ENCODE measurements at regions not wholly inside any gene's neighbourhood (a gene's known extent, or its start where the extent isn't known, plus 50 kb on each side); places are given as distances from the start of the nearest gene placed in this dataset.

DNA sequence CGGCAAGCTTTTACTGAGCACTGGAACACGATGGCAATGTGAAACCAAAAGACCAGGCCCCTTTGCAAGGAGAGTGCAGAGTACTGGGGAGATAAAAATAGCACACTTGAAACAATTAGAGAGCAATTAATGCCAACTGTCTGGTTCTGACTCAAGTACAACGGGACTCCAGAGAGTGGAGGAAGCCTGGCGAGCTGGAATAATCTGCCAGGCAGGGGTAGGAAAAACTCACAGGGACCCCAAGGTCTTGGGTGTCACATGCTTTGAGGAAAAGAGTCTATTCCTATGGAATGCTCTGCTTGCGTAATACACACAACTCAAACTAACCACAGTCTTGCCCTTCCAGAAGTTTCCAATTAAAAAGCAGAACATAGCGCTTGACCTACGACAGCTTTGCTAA is 113.0 kb upstream of the CLMP start:
- no peak for DNase-seq (ENCODE audit: low read depth, low spot score)
- no peak overlapping the region for H3K4me3 ChIP-seq (ENCODE audit: low read length)

DNA sequence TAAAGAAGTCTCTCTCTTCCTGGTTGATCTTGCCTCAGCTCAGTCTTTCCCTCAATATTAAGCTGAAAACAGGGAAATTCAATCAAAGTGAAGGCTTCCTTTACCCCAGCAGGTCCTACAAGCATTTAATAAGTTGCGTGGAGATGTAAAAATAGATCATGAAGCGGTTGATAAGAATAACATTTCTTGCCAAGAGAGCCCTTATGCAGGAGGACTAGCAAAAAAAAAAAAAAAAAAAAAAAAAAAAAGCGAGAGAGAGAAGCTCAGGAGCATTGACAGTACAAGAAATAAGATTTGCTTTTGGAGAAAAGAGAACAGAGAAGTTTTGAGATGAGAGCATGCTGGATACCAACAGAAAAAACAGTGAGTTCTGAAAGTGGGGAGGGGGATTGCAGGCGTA is 112.2 kb upstream of the CLMP start:
- H3K4me3 ChIP-seq (ENCODE audit: low read length): no peak overlapping the region
- no peak for DNase-seq (ENCODE audit: low read depth, low spot score)

DNA sequence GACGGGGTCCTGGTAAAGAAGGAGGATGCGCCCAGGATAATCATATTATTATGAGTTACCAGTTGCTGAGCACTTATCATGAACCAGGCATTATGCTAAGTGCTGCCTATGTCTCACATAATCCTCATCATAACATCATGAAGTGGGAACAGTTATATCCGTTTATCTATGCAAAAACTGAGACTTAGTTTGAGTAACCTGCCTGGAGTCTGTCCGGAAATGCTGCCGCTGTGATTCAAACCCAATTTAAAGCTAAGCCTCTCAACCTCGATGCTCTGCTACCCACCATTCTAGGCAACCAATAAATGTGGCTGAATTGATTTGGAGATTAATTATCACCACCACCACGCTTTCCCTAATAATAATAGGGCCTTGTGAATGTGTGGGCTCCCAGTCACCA is 111.5 kb upstream of the CLMP start:
- DNase-seq (ENCODE audit: low read depth, low spot score): no peak
- H3K4me3 ChIP-seq (ENCODE audit: low read length): no peak overlapping the region

DNA sequence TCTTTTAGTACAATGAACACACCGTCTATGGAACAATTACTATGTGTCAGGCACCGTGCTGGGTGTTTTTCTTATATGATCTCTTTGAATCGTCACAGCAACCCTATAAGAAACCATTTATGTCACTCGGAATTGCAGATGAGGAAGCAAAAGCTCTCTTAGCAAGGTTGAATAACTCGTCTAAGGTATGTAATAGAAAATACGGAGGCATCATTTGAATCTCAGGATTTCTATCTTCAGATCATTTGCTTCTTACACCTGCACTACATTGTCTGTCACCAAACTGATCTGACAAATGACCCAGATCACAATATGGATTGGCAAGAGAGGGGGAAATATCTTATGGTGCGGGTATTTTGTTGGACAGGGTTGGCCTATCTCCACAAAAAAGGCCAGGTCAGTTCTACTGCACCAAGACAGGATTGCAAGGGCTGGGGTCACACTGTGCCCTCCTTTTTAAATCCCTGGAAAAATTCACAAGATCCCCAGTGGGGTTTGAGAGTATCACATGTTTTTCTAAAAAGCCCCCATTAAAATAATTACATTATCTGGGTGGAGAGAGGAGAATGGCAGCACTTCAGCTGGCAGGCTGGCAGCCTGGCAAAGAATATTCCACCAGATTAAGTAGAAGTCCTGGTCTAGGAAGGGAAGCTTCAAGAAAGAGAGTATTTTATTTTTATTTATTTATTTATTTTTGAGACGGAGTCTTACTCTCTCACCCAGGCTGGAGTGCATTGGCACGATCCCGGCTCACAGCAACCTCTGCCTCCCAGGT is 110.7 kb upstream of the CLMP start:
- no peak overlapping the region for H3K4me3 ChIP-seq (ENCODE audit: low read length)
- no peak for DNase-seq (ENCODE audit: low read depth, low spot score)

DNA sequence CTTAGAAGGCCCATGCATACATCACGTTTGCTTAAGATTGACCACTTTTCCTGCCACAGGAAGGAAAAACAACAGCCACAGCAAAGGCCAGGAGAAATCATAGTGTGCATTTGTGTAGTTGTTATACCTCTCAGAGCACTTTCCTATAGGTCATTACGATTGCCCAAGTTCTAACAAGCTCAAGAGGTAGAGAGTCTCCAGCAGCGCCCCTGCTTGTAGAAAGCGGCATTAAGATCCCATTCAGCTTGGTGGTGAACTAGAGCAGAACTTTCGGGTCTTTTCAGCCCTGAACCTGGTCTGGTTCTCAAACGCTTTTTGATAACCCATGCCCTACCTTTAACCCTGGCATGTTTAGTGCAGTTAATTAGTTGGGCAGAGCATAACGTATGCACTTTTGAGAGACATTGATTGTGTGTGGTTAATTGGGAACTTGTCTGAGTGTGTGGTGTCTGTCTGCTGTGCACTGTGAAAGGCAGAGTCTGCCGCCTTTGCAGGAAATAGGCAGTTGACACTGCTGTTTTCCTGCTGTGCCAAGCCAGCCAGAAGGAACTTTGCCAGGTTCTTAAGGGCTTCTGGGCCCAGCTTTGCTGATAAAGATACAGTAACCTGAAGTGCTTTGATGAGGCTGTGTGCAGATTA is 109.9 kb upstream of the CLMP start:
- no peak for DNase-seq (ENCODE audit: low read depth, low spot score)

DNA sequence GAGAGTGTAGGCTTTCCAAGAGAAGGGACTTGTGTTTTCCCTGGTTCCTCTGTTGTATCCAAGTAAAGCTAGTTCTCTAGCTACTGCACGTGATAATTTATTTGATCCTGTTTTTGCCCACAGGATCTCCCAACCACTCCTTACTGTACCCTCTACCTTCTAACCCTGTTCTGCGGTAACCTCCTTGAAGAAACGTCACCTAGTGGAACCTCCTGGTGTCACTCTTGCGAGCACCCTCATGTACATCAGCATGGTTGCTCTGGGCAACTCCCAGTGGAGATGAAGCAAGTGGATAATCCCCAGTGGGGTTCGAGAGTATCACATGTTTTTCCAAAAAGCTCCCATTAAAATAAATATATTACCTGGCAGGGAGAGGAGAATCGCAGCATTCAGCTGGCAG is 108.9 kb upstream of the CLMP start:
- no peak overlapping the region for H3K4me3 ChIP-seq (ENCODE audit: low read length)
- DNase-seq (ENCODE audit: low read depth, low spot score): peak; percentile 24

More for the DNA sequence above, 109.9 kb upstream of the CLMP start:
- H3K4me3 ChIP-seq (ENCODE audit: low read length): no peak overlapping the region

DNA sequence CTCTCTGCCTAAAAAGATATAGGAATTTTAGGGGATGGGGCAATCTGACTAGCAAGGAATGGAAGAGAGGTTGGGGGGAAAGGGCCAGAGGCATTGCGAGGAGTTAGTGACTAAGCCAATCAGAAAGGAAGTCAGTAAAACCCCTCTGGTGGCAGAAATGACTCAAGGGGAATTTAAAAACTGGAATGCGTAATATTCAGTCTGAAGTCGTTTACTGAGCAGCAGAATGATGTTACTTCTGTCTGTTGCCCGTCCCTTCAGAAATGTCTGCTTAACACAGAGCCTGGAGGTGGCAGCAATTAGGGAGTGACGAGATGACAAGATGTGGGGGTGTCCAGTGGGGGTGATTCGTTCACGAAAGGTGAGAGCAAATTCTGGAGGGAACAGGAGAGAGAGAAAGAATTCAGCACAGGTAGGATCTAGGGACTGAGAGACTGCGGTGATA is 107.7 kb upstream of the CLMP start:
- no peak overlapping the region for H3K4me3 ChIP-seq (ENCODE audit: low read length)
- DNase-seq (ENCODE audit: low read depth, low spot score): no peak

DNA sequence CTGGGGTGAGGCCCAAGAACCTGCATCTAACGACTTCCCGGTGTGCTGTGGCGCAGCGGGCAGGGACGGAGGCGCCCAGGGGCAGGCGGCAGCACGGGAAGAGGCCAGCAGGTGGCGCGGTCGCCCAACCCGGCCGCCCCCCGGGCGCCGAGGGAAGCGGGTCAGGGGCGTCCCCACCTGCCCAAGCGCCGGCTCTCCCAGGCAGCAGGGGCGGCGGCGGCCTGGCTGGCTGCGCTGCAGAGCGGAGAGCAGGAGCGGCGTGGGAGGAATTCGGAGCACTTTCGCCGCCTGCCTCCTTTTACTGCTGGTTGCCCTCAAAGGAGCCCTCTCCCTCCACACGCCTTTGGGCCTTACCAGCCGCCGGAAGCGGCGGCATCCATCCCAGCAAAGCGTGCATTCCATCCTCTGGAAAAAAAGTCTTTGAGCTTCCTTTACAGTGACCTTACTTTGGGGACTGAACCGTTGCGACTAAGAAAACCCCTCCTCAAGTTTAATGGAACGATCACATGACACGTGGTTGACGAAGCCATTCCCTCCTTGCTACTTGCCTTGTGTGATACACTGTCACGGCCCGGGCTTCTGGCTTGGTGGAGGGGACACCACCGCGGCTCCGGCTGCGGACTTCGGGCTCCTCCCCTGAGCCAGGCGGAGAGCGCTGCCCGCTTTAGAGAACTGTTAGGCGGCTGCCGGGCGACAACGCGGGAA is 106.8 kb upstream of the CLMP start:
- DNase-seq (ENCODE audit: low read depth, low spot score): no peak
- H3K4me3 ChIP-seq (ENCODE audit: low read length): no peak overlapping the region

DNA sequence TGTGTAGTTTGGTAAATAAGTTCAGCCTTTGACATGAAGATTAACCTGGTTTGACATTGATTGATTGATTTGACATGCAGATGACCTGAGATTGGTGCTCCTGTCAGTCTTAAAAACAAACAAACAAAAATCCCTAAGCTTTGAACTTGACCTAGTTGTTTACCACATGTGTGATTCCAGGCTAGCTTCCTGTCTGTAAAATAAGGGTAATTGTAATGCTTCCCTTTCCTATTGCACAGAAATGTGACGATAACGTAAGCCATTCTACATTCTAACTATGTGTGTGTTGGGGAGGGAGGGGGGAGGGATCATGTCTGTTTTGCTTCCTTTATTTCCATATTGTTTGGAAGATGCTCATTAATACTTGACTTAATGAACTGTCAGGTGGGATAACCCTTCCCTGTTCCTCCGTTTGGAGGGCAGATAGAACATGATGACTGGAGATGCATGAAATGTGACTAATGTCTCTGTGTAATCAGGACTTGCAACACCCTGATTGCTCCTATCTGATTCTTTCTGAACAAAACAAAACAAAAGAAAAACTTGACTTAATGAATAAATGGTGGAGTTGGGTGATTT is 106.1 kb upstream of the CLMP start:
- no peak overlapping the region for H3K4me3 ChIP-seq (ENCODE audit: low read length)
- DNase-seq (ENCODE audit: low read depth, low spot score): peak; percentile 46

DNA sequence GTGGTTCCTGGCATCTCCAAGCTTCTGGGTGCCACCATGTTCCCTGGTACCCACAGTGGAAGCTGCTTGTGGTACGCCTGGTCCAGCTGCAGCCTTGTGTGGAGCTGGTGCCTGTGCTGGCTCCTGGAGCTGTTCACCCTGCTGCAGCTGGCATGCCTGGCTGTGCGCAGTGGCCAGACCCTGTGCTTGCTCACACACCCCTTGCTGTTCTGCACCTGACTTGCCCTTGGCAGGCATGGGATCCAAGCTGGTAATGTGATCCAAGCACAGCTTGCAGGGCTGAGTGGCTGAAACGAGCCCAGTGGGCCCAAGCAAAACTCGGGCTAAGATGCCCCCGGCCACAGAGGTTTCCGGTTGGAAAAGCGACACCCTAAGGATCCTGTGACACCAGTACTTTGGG is 104.7 kb upstream of the CLMP start:
- no peak for DNase-seq (ENCODE audit: low read depth, low spot score)
- no peak overlapping the region for H3K4me3 ChIP-seq (ENCODE audit: low read length)

DNA sequence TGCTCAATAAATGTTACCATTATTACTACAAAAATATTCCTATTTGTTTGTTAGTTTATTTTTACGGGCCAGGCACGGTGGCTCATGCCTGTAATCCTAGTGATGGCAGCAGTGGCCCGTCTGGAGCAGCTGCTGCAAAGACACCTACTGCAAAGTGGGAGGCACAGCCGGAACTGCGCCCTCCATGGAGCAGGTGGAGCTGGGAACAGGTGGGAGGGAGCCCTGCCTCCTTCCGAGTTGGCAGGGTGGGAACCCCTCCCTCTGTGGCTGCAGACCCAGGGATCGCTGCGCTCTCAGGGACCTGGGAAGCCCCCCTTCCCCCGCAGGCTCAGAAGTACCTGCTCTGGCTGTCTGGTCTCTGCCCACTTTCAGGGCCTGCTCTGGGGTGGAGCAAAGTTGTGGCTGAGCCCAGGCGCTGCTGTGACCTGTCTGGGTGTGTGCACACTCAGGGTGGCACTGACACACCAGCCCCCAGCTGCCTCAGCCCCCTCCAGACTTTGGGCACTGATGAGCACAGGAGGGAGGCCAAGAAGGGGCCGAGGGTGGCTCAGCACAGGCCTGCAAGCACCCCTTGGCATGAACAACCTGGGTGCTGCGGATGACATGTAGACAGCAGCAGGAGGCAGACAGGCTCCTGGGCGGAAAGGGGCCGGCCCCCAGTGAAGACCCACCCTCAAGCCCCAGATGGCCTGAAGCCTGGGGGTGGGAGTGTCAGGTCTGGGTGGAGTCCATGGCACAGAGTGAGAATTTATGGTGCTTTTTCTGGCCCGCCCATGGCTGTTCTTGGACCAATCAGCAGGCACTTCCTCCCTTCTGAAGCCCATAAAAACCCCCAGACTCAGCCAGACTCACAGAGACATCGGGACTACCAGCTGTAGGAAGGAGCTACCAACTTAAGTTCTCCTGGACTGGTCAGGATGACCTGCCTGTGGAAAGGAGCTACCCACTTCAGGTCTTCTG is 103.7 kb upstream of the CLMP start:
- DNase-seq (ENCODE audit: low read depth, low spot score): no peak
- H3K4me3 ChIP-seq (ENCODE audit: low read length): no peak overlapping the region

DNA sequence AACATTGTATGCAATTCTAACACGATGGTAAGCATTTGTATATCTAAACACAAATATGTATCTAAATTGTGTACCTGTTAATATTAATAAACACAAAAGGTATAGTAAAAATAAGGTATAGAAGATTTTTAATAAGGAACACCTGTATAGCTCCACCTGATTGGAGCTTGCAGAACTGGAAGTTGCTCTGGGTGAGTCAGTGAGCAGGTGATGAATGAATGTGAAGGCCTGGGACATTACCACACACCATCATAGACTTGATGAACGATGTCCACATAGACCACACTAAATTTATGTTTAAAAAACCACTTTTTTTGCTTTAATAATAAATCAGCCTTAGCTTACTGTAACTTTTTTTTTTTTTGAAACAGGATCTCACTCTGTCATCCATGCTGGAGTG is 97.6 kb upstream of the CLMP start:
- DNase-seq (ENCODE audit: low read depth, low spot score): no peak
- no peak overlapping the region for H3K4me3 ChIP-seq (ENCODE audit: low read length)

DNA sequence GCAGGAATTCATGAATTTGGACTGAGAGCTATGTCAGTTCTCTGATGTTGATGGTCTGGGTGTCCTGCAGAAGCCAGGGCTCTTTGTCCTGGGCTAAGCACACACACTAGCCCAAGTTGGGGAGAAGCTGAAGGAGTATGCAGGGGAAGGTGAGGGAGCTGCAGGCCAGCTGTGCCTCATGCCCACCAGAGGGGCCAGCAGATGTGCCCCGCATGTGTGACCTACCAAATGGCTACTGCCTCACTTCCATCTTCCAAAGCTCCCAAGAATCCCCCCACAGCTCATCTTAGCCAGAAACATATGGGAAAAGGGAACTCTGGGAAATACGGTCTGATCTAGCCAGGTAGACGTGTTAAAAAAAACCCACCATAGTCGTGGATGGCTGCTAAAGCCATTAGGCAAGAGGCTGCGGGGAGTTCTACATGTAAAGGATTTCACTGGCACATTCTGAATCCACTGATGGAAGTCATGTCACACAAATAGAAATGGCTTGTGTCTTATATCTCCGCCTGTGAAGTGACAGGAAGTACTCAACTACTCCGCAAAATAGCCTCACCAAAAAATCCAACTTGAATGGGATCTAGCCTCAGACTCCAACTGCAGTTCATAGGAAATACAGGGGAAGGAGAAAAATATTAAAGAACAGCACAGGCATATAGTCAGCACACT is 96.3 kb upstream of the CLMP start:
- H3K4me3 ChIP-seq (ENCODE audit: low read length): no peak overlapping the region
- DNase-seq (ENCODE audit: low read depth, low spot score): no peak

DNA sequence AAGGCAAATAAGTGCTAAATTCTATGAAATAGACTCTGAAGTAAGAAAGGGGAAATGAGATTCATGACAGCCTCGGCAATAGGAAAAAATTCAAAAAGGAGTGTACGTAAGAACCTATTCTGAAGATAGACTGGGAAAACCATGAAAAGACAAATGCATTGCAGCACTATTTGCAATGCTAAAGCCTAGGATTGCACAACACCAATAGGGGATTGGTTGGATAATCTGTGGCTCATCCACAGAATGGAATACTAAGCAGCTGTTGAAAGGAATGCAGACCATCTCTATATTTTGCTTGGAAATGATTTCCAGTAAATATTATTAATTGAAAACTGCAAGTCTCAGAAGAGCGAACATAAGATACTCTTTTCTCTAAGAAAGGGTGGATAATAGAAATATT is 91.7 kb upstream of the CLMP start:
- DNase-seq (ENCODE audit: low read depth, low spot score): no peak
- no peak overlapping the region for H3K4me3 ChIP-seq (ENCODE audit: low read length)

DNA sequence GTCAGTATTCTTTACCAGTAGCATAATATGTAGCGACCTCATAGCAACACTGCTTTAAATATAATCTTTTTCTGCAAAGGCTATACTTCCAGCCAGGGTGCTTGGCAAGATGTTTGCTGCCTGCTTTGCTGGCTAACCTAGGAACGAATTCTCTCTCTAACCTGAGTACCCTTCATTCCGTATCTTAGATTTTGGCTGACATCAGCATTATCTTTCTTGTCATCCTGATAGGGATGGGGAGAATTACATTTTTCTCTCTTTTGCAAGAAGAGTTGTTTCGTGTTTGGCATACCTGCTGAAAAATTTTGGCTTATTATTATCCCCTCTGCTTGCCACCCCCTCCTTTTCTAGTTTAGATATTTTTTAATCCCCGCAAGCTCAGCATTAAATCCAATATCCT is 91.2 kb upstream of the CLMP start:
- DNase-seq (ENCODE audit: low read depth, low spot score): no peak
- H3K4me3 ChIP-seq (ENCODE audit: low read length): no peak overlapping the region

DNA sequence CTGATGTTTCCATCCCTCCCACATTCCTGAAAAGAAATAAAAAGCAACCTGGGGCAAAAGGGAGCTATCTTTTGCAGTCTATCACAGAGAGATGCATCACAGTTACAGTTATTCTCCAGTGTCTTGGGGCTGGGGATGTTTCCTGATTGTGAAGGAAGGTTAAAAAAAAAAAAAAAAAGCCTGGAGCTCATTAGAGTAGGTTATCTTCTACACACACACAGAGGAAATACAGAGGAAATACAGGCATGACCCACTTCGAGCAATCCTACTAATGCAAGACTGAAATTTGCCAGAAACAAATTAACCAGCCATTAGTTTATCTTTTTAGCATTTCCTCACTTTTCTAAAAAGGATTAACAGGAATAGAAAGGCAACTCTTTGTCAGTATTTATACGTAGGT is 89.4 kb upstream of the CLMP start:
- no peak for DNase-seq (ENCODE audit: low read depth, low spot score)

DNA sequence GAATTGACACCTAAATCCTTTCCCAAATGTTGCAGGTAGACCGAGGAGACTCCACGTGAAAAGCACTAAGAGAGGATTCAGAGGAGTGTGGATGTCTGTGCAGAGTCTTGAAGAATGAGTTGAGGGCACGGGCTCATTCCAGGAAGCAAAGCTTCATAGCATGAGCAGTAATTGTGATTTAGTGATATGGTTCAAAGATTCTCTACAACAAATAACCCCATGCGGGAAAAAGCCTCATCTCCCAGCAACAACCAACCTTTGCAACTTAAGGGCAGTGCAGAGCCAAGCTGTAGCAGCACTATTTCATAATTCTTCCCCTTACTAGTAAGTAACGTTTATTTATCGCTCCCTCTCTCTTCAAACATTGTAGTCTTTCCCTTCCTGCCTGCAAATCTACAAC is 87.5 kb upstream of the CLMP start:
- H3K4me3 ChIP-seq (ENCODE audit: low read length): no peak overlapping the region
- DNase-seq (ENCODE audit: low read depth, low spot score): no peak

More for the DNA sequence above, 89.4 kb upstream of the CLMP start:
- H3K4me3 ChIP-seq (ENCODE audit: low read length): no peak overlapping the region

DNA sequence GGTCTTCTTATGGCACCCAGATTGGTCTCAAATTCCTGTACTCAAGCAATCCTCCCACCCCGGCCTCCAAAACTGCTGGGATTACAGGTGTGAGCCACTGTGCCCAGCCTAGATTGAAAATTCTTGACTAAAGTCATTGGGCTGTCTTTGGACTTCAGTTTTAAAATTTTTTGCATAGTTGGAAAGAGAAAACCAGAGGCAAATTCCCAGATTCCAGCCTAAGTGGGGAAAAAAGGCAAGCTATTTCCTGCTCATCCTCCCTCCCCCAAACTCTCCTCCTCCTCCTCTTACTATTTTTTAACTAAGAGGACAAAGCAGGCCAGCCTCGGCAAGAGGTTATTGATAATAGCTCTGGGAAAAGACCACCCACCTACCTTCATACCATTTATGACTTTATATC is 78.6 kb upstream of the CLMP start:
- DNase-seq (ENCODE audit: low read depth, low spot score): no peak
- H3K4me3 ChIP-seq (ENCODE audit: low read length): no peak overlapping the region
